ENCODE measurements at regions not wholly inside any gene's neighbourhood (a gene's known extent, or its start where the extent isn't known, plus 50 kb on each side); places are given as distances from the start of the nearest gene placed in this dataset.

DNA sequence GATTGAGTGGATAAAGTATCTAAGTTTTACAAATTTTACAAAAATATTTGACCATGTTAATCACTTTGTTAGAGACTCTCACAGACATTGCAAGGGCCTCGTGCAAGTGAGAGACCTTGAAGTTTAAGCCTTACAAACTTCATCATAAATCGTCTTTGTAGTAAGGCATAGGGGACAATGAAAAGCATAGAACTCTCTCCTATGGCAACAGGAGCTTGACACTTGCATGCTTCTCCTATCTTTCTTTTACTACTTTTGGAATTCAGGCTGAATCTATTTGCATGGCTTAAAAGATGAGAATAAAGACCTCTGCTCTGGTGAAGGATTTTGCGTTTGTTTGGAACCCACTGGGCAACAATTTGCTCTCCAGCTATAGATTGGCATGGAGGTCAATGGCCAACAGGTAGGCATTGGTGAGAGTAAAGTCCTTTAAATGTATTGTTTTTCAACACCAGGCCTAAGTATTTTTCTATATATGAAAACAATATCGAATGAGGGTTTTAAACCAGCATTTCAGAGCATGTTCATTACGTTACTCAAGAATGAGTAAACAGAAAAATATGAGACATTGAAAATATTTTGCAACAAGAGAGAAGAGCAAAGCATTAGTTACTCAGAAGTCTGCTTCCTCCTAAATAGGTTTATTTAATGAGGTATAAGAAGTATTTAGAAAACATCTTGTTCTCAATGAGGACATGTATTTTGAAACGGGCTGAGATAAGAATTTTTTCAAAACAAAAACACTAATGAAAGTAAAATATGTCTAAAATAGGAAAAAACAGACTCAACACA lies 192.2 kb downstream of the TGFB2 start:
- no peaks in the 10 kb centered on the region for H3K36me3 ChIP-seq (ENCODE audit: insufficient read depth, low read length)
- H3K4me1 ChIP-seq (ENCODE audit: insufficient read depth, low read length), result peaks cover 31% of the 10 kb centered on the region
- H3K4me3 ChIP-seq (ENCODE audit: low read length), result no peak overlapping the region
- H2AFZ ChIP-seq (ENCODE audit: low read depth, low read length), result no peak overlapping the region
- H3K27me3 ChIP-seq (ENCODE audit: insufficient read depth, low read length), result no peaks in the 10 kb centered on the region
- H3K9me3 ChIP-seq (ENCODE audit: low read length), result no peaks in the 10 kb centered on the region

DNA sequence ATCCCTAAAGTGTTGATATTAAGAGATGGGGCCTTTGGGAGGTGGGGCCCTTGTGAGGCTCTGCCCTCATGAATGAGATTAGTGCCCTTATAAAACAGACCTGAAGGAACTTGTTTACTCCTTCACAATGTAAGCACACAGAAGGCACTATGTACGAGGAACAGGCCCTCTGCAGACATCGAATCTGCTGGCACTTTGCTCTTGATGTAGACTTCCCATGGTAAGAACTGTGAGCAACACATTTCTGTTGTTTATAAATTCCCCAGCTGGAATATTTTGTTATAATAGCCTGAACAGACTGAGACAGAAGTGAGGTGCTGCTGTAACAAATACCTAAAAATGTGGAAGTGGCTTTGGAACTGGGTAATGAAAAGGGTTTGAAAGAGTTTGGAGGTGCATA lies 193.2 kb downstream of the TGFB2 start:
- H3K27me3 ChIP-seq (ENCODE audit: insufficient read depth, low read length), result no peaks in the 10 kb centered on the region
- H3K4me1 ChIP-seq (ENCODE audit: insufficient read depth, low read length), result peaks cover 31% of the 10 kb centered on the region
- no peak overlapping the region for H3K4me3 ChIP-seq (ENCODE audit: low read length)

DNA sequence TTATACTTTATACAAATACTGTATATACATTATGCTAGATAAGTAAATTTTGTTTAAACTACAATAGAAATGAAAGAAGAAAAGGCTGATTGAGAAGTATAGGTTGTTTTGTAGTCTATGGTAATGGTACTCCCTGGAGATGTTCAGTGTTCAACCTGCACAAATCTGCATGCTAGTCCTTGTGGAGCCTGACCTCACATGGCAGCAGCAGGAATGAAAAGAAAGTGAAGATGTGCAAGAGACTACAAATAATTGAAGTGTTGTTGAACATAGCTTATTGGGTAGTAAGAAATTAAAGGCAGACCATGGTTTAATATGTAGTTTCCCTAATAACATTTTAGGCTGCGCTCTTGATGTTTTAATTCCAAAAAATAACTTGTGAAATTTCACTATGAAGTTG lies 201.2 kb downstream of the TGFB2 start:
- Histone ChIP-seq H3K9me3 (ENCODE audit: low read length) (no peaks in the 10 kb centered on the region), H3K4me3 (ENCODE audit: low read length) (no peak overlapping the region), H3K4me1 (ENCODE audit: insufficient read depth, low read length) (no peaks in the 10 kb centered on the region), H3K27me3 (ENCODE audit: insufficient read depth, low read length) (no peaks in the 10 kb centered on the region), H2AFZ (ENCODE audit: low read depth, low read length) (no peak overlapping the region), H3K36me3 (ENCODE audit: insufficient read depth, low read length) (no peaks in the 10 kb centered on the region)

More for the DNA sequence above, 193.2 kb downstream of the TGFB2 start:
- H3K36me3 ChIP-seq (ENCODE audit: insufficient read depth, low read length), result no peaks in the 10 kb centered on the region
- no peak overlapping the region for H2AFZ ChIP-seq (ENCODE audit: low read depth, low read length)
- H3K9me3 ChIP-seq (ENCODE audit: low read length), result no peaks in the 10 kb centered on the region

DNA sequence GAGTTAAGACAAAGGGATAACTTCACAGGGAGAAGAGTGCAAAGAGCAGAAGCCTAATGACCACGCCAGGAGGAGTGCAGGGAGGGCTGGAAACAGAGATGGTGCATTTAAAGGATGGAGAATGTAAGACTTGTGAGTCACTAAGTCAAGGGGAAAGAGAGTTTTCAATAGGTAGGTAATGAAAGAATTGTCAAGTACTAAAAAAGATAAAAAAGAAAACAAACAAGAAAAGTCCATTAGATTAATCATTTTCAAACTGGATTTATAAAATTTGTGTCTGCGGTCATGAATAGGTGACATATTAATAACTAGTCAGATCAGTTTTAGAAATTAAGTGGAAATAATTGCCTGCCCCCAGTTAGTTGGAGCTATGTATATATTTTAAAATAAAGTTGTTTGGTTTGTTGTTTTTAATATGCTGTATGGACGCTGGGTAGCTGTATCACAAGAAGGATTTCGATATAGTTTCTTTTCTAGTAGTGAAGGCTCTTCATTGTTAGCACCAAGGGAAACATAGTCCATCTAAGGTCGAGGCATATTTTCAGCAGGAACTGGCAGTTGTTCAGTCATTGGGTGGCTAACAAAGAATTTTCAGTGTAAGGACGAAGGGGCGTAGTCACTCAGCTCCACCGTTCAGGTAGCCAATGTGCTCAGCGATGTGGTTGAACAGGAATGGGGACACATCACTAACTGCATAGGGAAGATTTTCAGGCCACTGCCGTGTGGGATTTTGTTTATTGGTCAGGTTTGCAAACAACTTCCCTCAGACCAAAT lies 203.0 kb downstream of the TGFB2 start:
- Histone ChIP-seq H2AFZ (ENCODE audit: low read depth, low read length) (no peak overlapping the region), H3K4me3 (ENCODE audit: low read length) (no peak overlapping the region), H3K9me3 (ENCODE audit: low read length) (no peaks in the 10 kb centered on the region), H3K4me1 (ENCODE audit: insufficient read depth, low read length) (no peaks in the 10 kb centered on the region), H3K36me3 (ENCODE audit: insufficient read depth, low read length) (no peaks in the 10 kb centered on the region), H3K27me3 (ENCODE audit: insufficient read depth, low read length) (no peaks in the 10 kb centered on the region)

DNA sequence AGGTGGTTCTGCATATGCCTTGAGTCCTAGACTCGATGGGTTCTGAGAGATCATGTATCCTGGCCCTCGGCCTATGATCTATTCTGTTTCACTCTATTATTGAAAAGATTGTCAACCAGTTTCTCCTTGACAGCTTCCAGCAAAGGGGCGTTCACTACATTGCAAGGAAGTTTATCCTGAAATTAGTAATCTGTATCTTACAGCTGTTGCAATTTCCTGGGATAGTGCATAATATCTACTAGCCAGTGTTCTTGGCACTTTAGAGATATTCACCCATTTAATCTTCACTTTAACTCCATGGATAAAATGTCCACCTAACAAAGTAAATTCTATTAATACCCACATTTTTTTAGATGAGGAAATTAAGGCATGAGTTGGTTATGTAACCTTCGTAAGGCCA lies 203.6 kb downstream of the TGFB2 start:
- Histone ChIP-seq H3K4me1 (ENCODE audit: insufficient read depth, low read length) (no peaks in the 10 kb centered on the region), H3K9me3 (ENCODE audit: low read length) (no peaks in the 10 kb centered on the region), H3K4me3 (ENCODE audit: low read length) (no peak overlapping the region), H3K27me3 (ENCODE audit: insufficient read depth, low read length) (no peaks in the 10 kb centered on the region), H2AFZ (ENCODE audit: low read depth, low read length) (no peak overlapping the region), H3K36me3 (ENCODE audit: insufficient read depth, low read length) (no peaks in the 10 kb centered on the region)

DNA sequence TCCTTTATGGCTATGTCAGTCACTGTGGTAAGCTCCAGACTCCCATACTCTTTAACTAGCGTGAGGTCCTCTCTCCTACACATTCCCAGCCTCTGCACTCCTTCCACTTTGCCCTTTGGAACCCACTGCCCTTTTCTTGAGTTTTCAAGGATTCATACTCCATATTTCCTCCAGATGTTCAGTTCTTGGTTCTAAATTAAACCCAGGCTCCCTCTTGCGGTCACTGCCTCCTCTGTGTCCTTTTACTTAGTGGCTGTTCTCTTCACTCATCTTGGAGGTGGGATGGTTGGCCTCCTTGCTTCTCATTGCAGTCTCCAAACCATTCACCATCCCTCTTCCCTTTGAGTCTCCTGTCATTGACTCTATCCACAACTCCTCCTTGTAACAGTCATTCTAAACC lies 208.1 kb downstream of the TGFB2 start:
- H3K4me3 ChIP-seq (ENCODE audit: low read length), result no peak overlapping the region
- H3K4me1 ChIP-seq (ENCODE audit: insufficient read depth, low read length), result peaks cover 3% of the 10 kb centered on the region
- no peak overlapping the region for H2AFZ ChIP-seq (ENCODE audit: low read depth, low read length)
- no peaks in the 10 kb centered on the region for H3K36me3 ChIP-seq (ENCODE audit: insufficient read depth, low read length)
- H3K9me3 ChIP-seq (ENCODE audit: low read length), result no peaks in the 10 kb centered on the region
- H3K27me3 ChIP-seq (ENCODE audit: insufficient read depth, low read length), result no peaks in the 10 kb centered on the region

DNA sequence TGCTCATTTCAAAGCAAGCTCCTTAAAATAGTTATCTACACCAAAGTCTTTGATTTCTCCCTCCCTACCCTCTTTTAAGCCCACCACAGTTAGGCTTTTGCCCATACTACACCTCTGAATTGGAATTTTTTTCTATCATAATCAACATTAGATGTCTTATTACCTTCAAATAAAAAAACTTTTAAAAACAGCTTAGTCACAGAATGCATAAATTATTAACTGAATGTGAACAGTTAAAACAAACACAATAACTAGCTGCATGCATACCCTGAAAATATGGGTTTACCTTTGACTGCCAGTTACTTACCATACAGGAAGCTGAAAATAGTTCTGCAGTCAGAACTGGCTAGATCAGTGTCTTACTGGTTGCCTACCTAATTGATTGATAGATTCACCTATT lies 210.9 kb downstream of the TGFB2 start:
- Histone ChIP-seq H2AFZ (ENCODE audit: low read depth, low read length) (no peak overlapping the region), H3K4me3 (ENCODE audit: low read length) (no peak overlapping the region), H3K36me3 (ENCODE audit: insufficient read depth, low read length) (no peaks in the 10 kb centered on the region), H3K27me3 (ENCODE audit: insufficient read depth, low read length) (no peaks in the 10 kb centered on the region), H3K9me3 (ENCODE audit: low read length) (no peaks in the 10 kb centered on the region), H3K4me1 (ENCODE audit: insufficient read depth, low read length) (peaks cover 3% of the 10 kb centered on the region)

DNA sequence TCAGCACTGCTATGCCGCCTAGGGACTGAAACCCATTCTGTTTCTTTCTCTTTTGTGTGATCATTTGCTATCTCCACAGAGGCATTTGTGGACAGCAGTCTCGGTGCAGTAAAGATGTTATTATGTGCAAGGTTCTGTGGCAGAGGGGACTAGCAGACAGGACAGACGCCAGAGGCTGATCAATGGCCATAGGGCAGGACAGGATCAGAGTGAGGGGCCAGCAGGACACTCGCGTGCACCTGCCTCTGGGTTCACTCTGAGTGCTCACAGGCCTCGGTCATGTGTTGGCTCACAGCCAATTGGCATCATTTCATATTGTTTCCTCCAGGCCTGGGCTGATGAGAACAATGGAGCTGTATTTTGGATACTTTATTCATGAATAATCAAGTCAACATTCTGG lies 212.6 kb downstream of the TGFB2 start:
- no peak overlapping the region for H2AFZ ChIP-seq (ENCODE audit: low read depth, low read length)

DNA sequence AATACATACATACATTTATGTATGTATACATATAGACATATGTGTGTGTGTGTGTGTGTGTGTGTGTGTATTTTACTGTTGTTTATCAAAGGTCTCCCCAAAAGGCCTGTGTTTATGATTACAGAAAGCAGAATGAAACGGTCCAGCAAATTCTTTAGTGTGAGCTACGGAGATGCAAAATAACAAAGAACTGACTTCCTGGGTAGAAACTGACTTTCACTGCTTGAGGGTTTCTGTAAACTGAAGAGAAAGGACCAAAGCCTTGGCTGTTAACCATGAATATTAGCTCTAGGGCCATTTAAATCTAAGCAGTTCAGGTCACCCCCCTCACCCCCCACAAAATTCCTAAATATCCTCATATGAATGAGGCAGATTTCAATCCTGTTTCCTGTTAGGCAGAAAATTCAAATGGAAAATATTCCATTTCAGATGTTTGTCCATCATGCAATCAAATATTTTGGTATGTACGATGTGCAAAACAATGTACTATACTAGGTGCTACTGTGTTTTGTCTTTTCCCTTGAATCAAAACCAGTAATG lies 213.2 kb downstream of the TGFB2 start:
- no peak overlapping the region for H3K4me3 ChIP-seq (ENCODE audit: low read length)
- no peaks in the 10 kb centered on the region for H3K9me3 ChIP-seq (ENCODE audit: low read length)
- peaks cover 3% of the 10 kb centered on the region for H3K4me1 ChIP-seq (ENCODE audit: insufficient read depth, low read length)
- no peaks in the 10 kb centered on the region for H3K36me3 ChIP-seq (ENCODE audit: insufficient read depth, low read length)
- no peak overlapping the region for H2AFZ ChIP-seq (ENCODE audit: low read depth, low read length)
- H3K27me3 ChIP-seq (ENCODE audit: insufficient read depth, low read length), result no peaks in the 10 kb centered on the region

More for the DNA sequence above, 212.6 kb downstream of the TGFB2 start:
- peaks cover 3% of the 10 kb centered on the region for H3K4me1 ChIP-seq (ENCODE audit: insufficient read depth, low read length)
- no peaks in the 10 kb centered on the region for H3K27me3 ChIP-seq (ENCODE audit: insufficient read depth, low read length)
- no peaks in the 10 kb centered on the region for H3K9me3 ChIP-seq (ENCODE audit: low read length)
- H3K4me3 ChIP-seq (ENCODE audit: low read length), result no peak overlapping the region
- no peaks in the 10 kb centered on the region for H3K36me3 ChIP-seq (ENCODE audit: insufficient read depth, low read length)

DNA sequence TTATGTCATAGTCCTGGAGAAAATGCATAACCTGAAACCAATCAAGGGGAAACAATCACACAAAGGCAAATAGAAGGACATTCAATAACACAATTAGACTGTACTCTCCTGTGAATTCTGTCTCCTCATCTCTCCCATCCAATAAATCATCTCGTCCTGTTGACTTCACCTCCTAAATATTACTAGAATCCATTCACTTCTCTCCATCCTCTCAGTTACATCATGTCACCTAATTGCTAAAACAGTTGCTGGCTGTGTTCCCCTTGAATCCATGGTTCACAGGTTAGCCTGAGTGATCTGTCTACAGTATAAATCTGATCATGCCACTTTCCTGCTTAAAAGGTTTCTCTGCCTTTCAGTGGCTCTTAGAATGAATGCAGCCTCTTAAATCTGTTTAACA lies 220.2 kb downstream of the TGFB2 start:
- Histone ChIP-seq H2AFZ (ENCODE audit: low read depth, low read length) (no peak overlapping the region), H3K9me3 (ENCODE audit: low read length) (no peaks in the 10 kb centered on the region), H3K36me3 (ENCODE audit: insufficient read depth, low read length) (no peaks in the 10 kb centered on the region), H3K4me3 (ENCODE audit: low read length) (no peak overlapping the region), H3K27me3 (ENCODE audit: insufficient read depth, low read length) (no peaks in the 10 kb centered on the region), H3K4me1 (ENCODE audit: insufficient read depth, low read length) (no peaks in the 10 kb centered on the region)

DNA sequence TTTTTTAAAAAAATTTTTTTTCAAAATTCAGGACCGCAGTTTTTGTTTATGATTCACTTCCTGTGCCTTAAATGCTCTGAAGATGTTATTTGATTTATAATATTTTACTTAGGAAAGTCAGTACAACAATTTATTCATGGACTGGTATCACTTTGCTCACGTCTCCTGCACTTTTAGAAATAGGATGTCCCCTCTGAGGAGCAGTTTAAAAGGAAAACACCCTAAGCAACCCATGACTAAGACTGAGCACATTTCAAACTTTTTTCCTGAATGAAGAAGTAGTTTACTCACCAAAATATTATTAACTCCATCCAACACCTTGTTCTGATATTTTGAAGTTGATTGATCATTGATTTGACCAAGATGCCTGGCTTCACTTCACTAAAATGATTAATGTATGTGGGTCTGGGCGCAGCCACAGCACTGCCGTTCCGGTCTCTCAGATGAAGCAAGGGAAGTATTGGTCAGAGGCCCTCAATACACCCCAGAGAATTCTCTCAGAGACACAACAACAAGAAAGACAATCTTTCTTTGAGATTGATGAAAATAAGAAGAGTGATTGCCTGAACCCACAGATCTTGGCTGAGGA lies 223.9 kb downstream of the TGFB2 start:
- no peak overlapping the region for H2AFZ ChIP-seq (ENCODE audit: low read depth, low read length)

DNA sequence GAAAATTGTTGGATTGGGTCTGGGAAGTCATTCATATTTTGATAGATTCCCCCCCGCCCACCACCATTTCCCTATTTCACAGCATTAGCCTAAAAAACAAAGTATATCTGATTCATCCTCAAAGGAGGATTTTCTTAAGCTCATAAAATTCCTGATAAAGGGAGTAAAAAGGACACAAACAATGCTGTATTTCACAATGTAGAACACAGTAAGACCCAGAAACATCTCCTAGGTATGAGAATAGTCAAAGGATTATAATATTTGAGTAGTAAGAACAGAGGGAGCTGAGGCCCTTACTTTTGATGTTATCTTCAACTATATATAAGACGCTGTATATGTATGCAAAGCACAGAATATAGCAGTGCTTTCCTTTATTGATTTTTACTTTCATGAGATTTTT lies 225.3 kb downstream of the TGFB2 start:
- Histone ChIP-seq H3K4me3 (ENCODE audit: low read length) (no peak overlapping the region), H3K36me3 (ENCODE audit: insufficient read depth, low read length) (no peaks in the 10 kb centered on the region), H3K4me1 (ENCODE audit: insufficient read depth, low read length) (no peaks in the 10 kb centered on the region), H3K9me3 (ENCODE audit: low read length) (no peaks in the 10 kb centered on the region), H3K27me3 (ENCODE audit: insufficient read depth, low read length) (no peaks in the 10 kb centered on the region), H2AFZ (ENCODE audit: low read depth, low read length) (no peak overlapping the region)

More for the DNA sequence above, 223.9 kb downstream of the TGFB2 start:
- Histone ChIP-seq H3K9me3 (ENCODE audit: low read length) (no peaks in the 10 kb centered on the region), H3K4me3 (ENCODE audit: low read length) (no peak overlapping the region), H3K4me1 (ENCODE audit: insufficient read depth, low read length) (no peaks in the 10 kb centered on the region), H3K36me3 (ENCODE audit: insufficient read depth, low read length) (no peaks in the 10 kb centered on the region), H3K27me3 (ENCODE audit: insufficient read depth, low read length) (no peaks in the 10 kb centered on the region)

DNA sequence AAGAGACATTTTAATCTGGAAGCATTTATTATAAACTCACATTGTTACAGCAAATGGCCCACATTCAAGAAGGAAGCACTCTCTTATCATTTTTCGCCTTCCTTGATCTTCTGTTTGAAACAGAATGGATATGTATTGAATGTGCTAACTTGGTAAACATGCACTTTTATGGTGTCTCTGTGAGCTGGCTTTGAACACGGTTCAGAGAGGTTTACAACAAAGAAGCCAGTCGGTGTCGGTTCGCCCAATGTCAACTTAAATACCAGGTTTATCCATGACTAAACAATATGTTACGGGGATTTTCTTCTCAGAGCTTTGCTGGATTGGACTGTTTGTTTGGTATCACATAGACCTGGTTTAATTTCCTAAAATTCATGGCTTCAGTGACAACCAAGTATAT lies 226.4 kb downstream of the TGFB2 start:
- H3K36me3 ChIP-seq (ENCODE audit: insufficient read depth, low read length), result no peaks in the 10 kb centered on the region
- no peaks in the 10 kb centered on the region for H3K27me3 ChIP-seq (ENCODE audit: insufficient read depth, low read length)
- H3K9me3 ChIP-seq (ENCODE audit: low read length), result no peaks in the 10 kb centered on the region
- H3K4me1 ChIP-seq (ENCODE audit: insufficient read depth, low read length), result no peaks in the 10 kb centered on the region
- no peak overlapping the region for H3K4me3 ChIP-seq (ENCODE audit: low read length)
- H2AFZ ChIP-seq (ENCODE audit: low read depth, low read length), result no peak overlapping the region

Data from neuron (in vitro differentiated cells).